ENCODE measurements at regions not wholly inside any gene's neighbourhood (a gene's known extent, or its start where the extent isn't known, plus 50 kb on each side); places are given as distances from the start of the nearest gene placed in this dataset.
"Not testable (repeated sequence)": the region's sequence is repeated elsewhere in the genome, so short reads cannot be mapped to it uniquely, and the experiment has no call there.

DNA sequence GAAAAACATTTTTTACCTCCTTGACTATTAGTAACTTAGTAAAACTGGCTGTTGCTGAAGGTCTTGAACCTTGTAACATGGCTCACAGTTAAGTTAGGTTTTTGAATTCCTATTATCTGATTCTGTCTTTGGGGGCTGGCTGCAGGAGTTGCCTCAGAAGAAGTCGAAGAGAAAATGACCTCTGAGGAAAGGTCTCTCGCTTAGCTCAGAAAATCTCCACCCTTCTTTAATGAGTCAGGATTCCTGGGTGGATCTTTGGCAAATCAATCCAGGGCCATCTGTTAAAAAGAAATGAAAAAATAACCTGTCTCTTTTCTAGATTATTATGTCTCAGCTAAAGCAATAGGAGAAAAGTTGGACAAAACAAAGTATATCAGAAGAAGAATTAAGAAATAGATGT lies 267.8 kb upstream of the SEMA3C start:
- no peak for DNase-seq (ENCODE audit: low read depth in 2 of 2)

DNA sequence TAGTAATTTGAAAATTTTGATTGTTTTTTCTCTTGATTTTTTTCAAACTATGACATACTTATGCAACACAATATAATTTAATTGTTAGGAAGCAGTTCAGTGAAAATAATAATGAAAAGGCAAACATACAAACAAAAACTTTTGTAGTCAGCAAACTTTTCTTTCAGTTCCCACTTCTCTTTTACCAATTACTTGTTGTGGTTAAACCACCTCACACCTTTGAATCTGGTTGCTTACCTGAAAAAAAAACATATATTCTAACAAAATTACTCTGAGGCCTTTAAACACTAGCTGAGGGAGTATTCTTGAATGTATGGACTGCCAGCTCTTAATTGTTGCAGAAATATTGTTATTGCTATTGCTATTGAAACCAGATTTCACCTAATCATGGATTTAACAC lies 266.2 kb upstream of the SEMA3C start:
- DNase-seq (ENCODE audit: low read depth in 2 of 2): no peak

DNA sequence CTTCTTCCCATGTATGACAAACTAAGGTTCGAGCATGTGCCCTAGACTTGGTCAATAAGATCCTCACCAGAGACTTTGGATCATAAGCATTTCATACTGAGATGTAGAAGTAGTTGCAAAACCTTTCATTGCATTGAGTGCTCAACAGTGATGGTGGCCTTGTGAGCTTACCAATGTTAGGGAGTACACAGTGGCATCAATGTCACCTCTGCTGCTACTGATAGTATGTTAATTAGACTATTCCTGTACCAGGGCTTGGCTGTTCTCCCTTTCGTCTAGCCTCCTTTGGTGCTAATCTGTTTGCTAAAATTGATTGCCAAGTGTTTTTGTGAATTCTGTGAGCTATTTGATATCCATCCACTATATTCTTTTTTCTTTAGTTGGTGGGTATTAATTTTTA lies 264.5 kb upstream of the SEMA3C start:
- no peak for DNase-seq (ENCODE audit: low read depth in 2 of 2)

DNA sequence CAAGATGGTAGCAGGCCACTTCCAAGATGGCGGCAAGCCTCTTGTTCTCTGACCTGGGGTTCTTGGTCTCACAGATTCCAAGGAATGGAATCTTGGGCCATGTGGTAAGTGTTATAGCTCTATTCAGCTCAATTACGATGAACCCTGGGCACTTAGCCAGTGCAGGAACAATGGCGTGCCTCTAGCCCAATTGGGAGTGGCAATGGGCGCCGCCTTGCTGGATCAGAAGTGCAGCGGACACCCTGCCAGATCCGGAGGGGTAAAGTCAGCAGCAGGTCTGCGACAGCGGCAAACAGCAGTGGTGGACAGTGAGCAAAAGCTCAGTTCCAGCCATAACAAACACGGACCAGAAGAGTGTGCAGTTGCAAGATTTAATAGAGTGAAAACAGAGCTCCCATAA lies 263.2 kb upstream of the SEMA3C start:
- not testable (repeated sequence) for DNase-seq (ENCODE audit: low read depth in 2 of 2)

DNA sequence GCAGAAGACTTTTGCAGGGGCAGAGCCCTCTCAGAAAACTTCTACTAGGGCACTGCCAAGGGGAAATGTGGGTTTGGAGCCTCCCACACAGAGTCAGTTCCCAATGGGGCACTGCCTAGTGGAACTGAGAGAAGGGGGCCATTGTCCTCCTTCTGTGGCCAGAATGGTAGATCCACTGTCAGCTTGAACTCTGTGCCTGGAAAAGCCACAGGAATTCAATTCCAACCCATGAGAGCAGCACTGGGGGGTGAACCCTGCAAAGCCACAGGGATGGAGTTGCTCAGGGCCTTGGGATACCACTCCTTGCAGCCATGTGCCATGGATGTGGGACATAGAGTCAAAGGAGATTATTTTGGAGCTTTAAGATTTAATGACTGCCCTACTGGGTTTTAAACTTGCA lies 262.2 kb upstream of the SEMA3C start:
- no peak for DNase-seq (ENCODE audit: low read depth in 2 of 2)

DNA sequence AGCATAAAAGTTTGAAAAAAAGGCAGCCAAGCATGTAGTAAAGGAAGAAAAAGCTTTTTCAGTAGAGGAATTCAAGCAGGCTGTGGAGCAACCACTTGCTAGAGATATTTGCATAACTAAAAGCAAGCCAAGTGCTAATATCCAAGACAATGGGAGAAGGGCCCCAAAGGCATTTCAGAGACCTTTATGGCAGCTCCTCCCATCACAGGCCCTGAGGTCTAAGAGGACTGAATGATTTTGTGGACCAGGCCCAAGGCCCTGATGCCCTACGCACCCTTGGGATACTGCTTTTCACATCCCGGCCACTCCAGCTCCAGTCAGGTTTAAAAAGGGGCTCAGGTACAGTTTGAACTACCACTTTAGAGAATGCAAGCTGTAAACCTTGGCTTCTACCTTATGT lies 261.7 kb upstream of the SEMA3C start:
- no peak for DNase-seq (ENCODE audit: low read depth in 2 of 2)

DNA sequence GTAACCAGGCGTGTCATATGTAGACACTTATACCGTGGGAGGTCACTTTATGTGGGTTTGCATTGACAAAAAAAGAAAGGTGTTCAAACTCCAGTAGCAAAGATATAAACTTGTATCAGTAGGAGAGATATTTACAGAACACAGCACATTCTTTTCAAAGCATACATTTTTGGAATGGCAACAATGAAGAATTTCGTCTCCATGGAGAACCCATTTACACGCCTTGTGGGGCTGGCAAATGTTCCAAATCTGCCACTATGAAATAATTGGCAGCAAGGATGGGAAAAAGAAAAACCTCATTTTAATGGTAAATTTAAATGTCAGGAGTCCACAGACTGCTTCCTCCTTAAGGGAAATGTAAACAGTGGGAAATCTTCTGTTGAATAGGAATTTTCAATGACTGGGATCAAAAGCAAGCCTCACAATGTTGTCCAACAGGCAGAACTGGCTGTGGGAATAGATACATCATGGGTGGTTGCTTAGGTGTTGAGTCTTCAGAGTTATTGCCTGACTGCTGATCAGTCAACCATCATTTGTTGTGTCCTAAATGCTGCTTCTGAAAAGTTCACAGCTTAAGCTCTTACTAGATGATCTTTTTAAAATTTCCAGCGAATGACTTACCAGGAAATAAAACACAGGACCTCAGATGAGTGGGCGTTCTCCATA lies 256.6 kb upstream of the SEMA3C start:
- DNase-seq (ENCODE audit: low read depth in 2 of 2): no peak

DNA sequence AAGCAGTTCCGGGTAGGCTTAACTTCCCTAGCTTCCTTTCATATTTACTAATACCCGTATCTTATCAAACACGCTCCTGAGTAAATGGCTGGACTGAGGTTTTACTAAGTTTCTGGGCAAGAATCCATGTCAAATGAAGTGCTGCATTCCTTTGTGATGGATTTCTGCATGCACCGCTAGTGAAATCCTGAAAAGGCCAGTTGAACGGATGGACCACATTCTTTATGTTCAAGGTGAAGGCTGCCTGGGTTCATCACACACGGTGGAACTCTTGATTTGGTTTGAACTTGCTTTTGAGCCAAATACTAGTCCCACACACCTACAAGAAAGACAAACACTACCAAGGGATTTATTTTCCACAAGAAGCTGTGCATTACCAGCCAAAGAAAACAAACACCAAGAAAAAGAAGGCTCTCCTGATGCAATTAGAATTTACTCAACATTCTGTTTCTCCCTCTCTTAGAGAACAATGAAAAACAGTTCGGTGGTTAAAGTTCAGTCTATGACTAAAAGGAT lies 255.0 kb upstream of the SEMA3C start:
- no peak for DNase-seq (ENCODE audit: low read depth in 2 of 2)

DNA sequence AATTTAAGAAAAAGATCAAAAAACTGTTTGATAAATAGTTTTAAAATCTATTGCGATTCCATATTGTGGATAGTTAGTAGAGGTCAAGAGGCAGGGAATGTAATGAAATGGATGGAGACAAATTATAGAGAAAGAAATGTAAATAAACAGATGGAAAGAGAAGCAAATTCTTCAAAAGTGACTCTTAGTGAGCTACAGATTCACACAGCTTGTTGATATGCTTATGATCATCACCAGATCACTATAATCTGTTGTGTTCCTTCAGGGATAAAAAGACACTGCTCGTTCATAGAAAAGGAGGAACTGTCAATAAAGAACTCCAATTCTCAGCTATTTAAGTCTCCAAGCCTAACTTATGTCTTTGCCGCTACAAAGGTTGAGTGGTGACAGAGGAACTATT lies 251.4 kb upstream of the SEMA3C start:
- no peak for DNase-seq (ENCODE audit: low read depth in 2 of 2)

DNA sequence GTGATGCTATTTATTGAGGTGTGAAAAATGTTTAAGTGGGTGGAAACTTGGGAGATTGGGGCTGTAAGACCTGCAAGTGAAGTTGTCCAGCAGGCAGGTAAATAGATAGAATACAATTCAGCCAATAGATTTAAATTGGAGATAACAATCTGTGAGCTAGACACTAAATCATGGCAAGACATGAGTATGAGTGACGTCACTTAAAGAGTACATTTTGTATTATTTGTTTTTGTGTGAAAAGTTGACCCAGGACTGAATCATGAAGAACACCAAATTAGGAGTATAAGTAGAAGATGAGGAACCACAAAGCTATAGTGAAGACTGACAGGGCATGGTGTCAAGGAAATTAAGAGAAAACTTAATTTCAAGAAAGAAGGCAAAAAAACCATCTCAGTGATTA lies 249.1 kb upstream of the SEMA3C start:
- DNase-seq (ENCODE audit: low read depth in 2 of 2): no peak

DNA sequence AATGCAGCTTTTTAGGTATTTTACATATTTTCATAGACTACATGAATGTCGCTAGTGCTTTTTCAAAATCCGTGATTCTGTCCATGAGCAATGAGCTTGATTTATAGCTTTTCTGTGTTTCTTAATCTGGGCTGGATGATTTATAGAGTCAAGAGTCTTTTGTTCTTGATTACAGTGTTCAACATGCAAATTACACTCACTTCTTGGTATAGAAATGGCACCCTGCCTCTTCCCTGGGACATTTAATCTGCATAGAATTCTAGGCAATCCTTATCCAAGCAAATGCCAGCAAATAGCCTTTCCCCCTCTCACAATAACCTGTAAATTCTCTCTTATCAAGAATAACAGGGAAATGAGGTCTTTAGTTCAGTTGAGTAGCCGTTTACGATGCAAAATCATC lies 246.2 kb upstream of the SEMA3C start:
- no peak for DNase-seq (ENCODE audit: low read depth in 2 of 2)

DNA sequence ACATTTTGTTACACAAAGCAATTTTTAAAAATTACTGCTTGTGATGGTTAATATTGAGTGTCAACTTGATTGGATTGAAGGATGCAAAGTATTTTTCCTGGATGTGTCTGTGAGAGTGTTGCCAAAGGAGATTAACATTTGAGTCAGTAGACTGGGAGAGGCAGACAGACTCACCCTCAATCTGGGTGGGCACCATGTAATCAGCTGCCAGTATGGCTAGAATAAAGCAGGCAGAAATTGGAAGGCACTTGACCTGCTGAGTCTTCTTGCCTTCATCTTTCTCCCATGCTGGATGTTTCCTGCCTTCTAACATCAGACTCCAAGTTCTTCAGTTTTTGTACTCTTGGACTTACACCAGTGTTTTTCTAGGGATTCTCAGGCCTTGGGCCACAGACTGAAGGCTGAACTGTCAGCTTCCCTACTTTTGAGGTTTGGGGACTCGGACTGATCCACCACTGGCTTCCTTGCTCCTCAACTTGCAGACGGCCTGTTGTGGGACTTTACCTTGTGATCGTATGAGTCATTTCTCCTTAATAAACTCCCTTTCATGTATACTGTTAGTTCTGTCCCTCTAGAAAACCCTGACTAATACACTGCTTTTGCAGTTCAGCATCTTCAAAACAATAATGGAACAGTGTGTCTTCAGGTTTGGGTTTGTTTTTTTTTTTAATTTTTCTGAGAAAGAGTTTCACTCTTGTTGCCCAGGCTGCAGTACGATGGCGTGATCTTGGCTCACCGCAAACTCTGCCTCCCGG lies 244.1 kb upstream of the SEMA3C start:
- DNase-seq (ENCODE audit: low read depth in 2 of 2): no peak

DNA sequence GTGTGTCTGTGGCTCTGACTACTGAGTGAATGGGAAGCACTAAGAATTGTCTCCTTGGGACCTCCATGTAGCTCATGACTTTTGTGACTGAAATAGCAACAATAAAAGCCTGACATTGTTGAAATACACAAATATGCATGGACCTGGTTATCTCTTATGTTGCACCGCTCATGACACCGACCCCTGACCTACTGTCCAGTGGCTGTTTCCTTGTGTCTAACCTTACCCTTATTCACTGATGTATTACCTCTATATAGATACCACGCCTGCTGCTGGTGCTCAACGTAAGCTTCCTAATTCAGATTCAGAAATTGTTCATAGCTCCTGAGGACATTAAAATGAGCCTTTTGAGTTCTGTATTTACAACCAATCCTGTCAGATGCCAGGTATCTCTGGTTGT lies 243.4 kb upstream of the SEMA3C start:
- no peak for DNase-seq (ENCODE audit: low read depth in 2 of 2)

DNA sequence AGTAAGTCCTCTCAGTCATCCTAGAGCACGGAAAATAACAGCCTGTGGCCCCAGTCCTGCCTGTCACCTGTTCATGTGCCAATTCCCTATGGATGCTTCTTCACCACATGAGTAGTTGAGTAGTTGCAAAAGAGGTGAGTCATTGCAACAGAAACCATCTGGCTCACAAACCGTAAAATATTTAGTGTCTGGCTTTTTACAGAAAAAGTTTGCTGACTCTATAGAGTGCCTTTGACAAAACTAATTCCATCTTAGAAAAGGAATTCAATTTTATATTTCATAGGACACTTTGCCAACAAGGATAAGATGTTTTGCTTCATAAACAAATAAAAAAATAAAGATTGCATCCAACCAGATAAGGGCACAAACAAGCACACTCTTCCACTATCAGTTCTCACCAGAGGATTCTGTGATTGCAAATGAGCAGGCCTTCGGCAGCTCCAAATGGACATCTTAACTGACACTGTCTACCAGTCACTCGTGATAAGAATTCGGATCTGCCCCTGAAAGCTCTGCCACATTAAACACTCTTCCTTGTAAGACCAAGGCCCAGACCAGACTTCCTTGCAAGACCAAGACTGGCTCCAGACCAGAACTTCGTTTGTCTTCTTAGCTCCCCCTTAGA lies 242.7 kb upstream of the SEMA3C start:
- no peak for DNase-seq (ENCODE audit: low read depth in 2 of 2)

DNA sequence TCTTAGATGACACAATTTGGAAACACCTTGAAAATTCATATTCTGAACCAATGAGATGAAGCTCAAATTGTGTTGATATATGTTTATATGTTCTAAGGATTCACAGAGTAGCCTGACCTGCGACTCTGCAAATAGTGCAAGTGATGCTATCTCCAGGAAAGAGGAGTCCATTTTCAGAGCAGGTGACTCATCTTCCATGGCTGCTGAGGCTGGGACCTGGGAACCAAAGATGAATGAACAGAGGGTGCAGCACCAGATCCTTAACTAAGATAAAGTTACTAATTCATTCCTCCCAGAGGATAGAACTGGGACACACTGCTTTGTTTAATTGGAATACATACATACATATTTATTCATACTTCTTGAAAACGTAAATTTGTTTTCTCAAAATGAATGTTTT lies 240.6 kb upstream of the SEMA3C start:
- DNase-seq (ENCODE audit: low read depth in 2 of 2): no peak

DNA sequence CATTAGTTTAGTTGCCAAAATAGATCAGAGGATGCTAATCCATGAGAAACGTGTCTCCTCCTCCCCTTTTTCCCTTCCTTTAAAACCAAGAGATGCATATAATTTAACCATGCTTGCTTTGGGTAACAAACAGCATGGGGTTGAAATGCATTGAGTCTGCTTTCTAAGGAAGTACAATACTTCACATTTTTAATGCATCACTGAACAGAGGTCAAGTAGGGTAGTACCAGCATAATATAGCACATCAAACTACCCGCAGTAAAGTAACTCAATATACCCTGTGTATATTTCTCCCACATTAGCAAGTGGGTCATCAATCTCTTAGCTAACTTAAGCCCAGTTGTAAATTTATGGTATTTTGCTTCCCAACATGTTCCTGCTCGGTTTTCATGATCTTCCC lies 239.3 kb upstream of the SEMA3C start:
- no peak for DNase-seq (ENCODE audit: low read depth in 2 of 2)

DNA sequence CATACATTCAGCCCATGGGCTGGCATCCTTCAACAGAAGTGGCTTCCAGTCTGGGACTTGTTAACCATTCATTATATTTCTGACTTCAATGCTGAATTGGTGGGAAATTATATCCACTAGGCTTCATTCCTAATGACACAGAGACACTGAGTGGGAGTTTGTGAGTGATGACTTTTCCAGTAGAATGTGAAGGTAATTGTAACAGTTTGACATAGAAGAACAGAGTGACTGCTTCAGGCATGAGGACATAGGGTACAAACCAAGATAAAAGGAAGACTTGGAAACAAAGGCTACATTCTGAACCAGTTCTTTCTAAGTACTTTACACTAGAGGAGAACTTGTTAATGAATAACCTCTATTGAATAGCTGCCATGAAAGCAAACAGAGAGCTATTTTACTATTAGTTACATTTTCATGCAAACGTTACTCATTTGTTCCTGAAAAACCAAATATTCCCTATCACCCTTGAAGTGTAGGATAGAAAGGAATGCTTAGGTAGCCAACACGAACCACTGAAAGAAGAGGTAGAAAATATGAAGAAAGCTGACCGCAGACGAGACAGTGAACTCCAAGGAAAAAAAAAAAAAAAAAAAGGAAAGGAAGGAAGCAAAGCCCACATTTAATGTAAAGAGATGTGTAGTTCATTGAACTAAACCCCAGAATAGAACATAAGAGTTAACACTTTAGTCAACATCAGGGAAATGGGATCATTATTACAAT lies 237.0 kb upstream of the SEMA3C start:
- DNase-seq (ENCODE audit: low read depth in 2 of 2): no peak

DNA sequence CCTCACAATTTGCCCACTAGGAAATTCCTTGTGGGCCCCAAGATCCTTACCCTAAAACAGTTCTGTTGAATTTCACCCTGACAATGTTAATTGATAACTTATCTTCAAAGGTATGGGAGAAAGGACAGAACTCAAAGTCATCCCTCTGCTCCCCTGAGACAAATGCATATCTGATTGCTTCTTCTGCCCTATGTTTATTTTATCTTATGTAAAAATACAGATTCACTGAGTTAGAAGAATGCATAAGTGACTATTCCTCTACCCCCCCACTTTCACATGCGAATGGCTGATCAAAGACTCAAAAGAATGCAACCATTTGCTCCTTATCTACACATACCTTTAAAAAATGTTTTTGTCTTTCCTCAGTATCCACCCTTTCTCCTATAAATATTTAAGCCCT lies 235.7 kb upstream of the SEMA3C start:
- DNase-seq (ENCODE audit: low read depth in 2 of 2): no peak

DNA sequence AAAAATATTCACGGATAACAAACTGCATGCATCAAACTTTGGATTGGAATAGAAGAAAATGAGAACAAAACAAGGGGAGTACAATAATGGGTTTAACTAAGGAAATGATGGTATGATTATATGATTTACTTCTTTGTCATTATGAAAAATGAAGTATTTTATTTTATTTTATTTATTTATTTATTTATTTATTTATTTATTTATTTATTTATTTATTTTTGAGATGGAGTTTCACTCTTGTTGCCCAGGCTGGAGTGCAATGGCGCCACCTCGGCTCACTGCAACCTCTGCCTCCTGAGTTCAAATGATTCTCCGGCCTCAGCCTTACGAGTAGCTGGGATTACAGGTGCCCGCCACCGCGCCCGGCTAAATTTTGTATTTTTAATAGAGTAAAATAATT lies 234.1 kb upstream of the SEMA3C start:
- DNase-seq (ENCODE audit: low read depth in 2 of 2): not testable (repeated sequence)

DNA sequence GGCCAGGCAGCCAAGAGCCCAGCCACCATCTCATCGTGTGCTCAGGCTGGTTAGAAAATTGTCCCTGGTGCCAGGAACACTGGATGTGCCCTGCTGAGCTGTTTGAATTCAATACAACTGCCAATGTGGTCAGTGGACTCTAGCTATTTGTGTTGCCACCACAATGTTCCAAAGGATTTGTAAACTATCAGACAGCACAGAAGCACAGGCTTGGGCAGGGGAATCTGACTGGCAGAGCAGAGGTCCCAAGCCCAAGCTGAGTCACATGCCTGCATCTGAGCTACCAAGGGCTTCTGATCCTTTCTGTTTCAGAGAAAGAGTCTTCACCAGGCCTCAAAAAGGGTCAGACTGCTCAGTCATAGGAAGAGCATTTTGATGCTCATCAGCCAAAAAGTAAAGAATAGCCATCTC lies 232.1 kb upstream of the SEMA3C start:
- DNase-seq (ENCODE audit: low read depth in 2 of 2): no peak

DNA sequence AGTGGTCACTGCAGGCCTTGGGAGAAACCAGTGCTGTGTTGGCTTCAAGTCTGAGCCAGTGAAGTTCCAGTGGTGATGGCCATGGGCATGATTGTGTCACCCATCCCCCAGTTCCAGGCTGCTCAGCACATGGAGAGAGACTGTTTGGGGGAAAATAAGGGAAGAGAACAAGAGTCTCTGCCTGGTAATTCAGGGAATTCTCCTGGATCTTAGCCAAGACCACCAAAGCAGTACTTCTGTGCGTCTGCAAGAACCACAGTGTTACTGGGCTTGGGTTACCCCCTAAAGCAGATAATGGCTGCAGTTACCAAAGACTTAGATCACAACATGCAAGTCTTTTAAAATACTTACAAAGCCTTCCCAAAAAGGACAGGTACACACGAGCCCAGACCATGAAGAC lies 225.0 kb upstream of the SEMA3C start:
- DNase-seq (ENCODE audit: low read depth in 2 of 2): no peak

Measured in dermis microvascular lymphatic vessel endothelial cell (primary cell).